T47D (cell line): ENCODE measurements at regions not wholly inside any gene's neighbourhood (a gene's known extent, or its start where the extent isn't known, plus 50 kb on each side); places are given as distances from the start of the nearest gene placed in this dataset.
"Not testable (repeated sequence)": the region's sequence is repeated elsewhere in the genome, so short reads cannot be mapped to it uniquely, and the experiment has no call there.

ENCODE experiments used
- DNase-seq, 2 experiments: peaks; one replicate each; pipeline versions ENCODE4 v3.0.0 to v3.0.0-alpha.2; 2011 to 2012; ENCODE audit warnings: low read depth in 1 of 2, low spot score in 1 of 2
- JUND ChIP-seq: IDR thresholded peaks from 2 replicates; pipeline ENCODE4 v1.6.1; 2012; ENCODE audit warnings: low read depth
- in situ Hi-C: cut with HindIII; loops from 2 replicates; pipeline ENCODE4 v1.10.0; 2016; ENCODE audit warnings: low sequenced_read_pairs, low pct_unique_long_range_greater_than_20kb

- no peak for DNase-seq
- in situ Hi-C loops, result no loop called here
- TF ChIP-seq JUND, result no peak
Measured at GRCh38 chr9:78680196-78680595, 383.3 kb downstream of the PSAT1 start.

GRCh38 chr9:78682216-78682615, 385.3 kb downstream of the PSAT1 start:
- in situ Hi-C loops, result no loop called here
- TF ChIP-seq JUND, result no peak
- DNase-seq, result no peak

- no peak for DNase-seq
Measured at GRCh38 chr9:78685471-78685870, 388.5 kb downstream of the PSAT1 start.

GRCh38 chr9:78688796-78689195, 391.9 kb downstream of the PSAT1 start:
- in situ Hi-C loops, result no loop called here
- TF ChIP-seq JUND, result no peak
- DNase-seq, result no peak

More at GRCh38 chr9:78685471-78685870, 388.5 kb downstream of the PSAT1 start:
- in situ Hi-C loops, result no loop called here
- no peak for TF ChIP-seq JUND

GRCh38 chr9:78691542-78691941, 394.6 kb downstream of the PSAT1 start:
- in situ Hi-C loops, result no loop called here
- DNase-seq, result no peak

GRCh38 chr9:78692871-78693270, 395.9 kb downstream of the PSAT1 start:
- in situ Hi-C loops, result no loop called here
- no peak for DNase-seq
- no peak for TF ChIP-seq JUND

More at GRCh38 chr9:78691542-78691941, 394.6 kb downstream of the PSAT1 start:
- TF ChIP-seq JUND, result no peak

- no peak for TF ChIP-seq JUND
- DNase-seq, result no peak
- in situ Hi-C loops, result no loop called here
Measured at GRCh38 chr9:78694974-78695373, 398.0 kb downstream of the PSAT1 start.

GRCh38 chr9:78695519-78695918, 398.6 kb downstream of the PSAT1 start:
- in situ Hi-C loops, result no loop called here
- no peak for DNase-seq
- TF ChIP-seq JUND, result no peak

GRCh38 chr9:78697618-78698017, 400.7 kb downstream of the PSAT1 start:
- no peak for TF ChIP-seq JUND
- no peak for DNase-seq
- in situ Hi-C loops, result no loop called here

GRCh38 chr9:78698371-78698770, 401.4 kb downstream of the PSAT1 start:
- no peak for TF ChIP-seq JUND
- in situ Hi-C loops, result no loop called here
- DNase-seq, result no peak

- in situ Hi-C loops, DNase-seq: not testable (repeated sequence)
Measured at GRCh38 chr9:78699217-78699616, 402.3 kb downstream of the PSAT1 start.

GRCh38 chr9:78704153-78704552, 407.2 kb downstream of the PSAT1 start:
- DNase-seq, in situ Hi-C loops: not testable (repeated sequence)

- TF ChIP-seq JUND, result no peak
Measured at GRCh38 chr9:78707080-78707479, 410.2 kb downstream of the PSAT1 start.

GRCh38 chr9:78707481-78707991, 410.6 kb downstream of the PSAT1 start:
- TF ChIP-seq JUND, result no peak
- no peak for DNase-seq
- in situ Hi-C loops, result no loop called here

More at GRCh38 chr9:78707080-78707479, 410.2 kb downstream of the PSAT1 start:
- no peak for DNase-seq
- in situ Hi-C loops, result no loop called here
